ENCODE measurements at regions not wholly inside any gene's neighbourhood (a gene's known extent, or its start where the extent isn't known, plus 50 kb on each side); places are given as distances from the start of the nearest gene placed in this dataset.

DNA sequence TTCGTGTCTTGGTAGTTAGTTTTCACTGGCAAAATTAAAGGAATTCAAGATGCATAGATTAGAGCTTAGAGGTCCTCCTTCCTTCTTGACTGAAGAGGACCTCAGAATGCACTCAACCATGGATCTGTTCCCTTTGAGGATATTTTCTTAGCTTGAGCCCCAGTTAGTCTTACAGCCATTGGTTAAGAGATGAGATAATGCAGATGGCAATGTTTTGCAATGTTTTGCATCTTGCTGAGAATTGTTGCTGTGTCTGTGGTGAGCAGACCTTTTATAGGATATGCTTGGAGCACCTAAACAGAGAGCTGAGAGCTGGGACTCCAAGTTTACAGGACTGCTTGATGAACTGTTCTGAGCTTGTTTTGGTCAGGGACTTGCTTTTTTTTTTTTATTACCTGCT is 107.5 kb downstream of the TMEM170B start:
- TF ChIP-seq, protein P1, sequence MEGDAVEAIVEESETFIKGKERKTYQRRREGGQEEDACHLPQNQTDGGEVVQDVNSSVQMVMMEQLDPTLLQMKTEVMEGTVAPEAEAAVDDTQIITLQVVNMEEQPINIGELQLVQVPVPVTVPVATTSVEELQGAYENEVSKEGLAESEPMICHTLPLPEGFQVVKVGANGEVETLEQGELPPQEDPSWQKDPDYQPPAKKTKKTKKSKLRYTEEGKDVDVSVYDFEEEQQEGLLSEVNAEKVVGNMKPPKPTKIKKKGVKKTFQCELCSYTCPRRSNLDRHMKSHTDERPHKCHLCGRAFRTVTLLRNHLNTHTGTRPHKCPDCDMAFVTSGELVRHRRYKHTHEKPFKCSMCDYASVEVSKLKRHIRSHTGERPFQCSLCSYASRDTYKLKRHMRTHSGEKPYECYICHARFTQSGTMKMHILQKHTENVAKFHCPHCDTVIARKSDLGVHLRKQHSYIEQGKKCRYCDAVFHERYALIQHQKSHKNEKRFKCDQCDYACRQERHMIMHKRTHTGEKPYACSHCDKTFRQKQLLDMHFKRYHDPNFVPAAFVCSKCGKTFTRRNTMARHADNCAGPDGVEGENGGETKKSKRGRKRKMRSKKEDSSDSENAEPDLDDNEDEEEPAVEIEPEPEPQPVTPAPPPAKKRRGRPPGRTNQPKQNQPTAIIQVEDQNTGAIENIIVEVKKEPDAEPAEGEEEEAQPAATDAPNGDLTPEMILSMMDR (IDR thresholded peaks at IDR 0.05; ENCODE audit: poor library complexity): no peak
- TF ChIP-seq EZH2 (IDR thresholded peaks at IDR 0.05; ENCODE audit: borderline replicate concordance) (no peak), EZH2phosphoT487 (IDR thresholded peaks at IDR 0.05; ENCODE audit: low read depth, severe bottlenecking, unreplicated experiment) (no peak)
